SKM-1 (cell line): ENCODE measurements at regions not wholly inside any gene's neighbourhood (a gene's known extent, or its start where the extent isn't known, plus 50 kb on each side); places are given as distances from the start of the nearest gene placed in this dataset.
"Not testable (repeated sequence)": the region's sequence is repeated elsewhere in the genome, so short reads cannot be mapped to it uniquely, and the experiment has no call there.

Experiments
- DNase-seq: peaks from one replicate; lab custom pipeline; 2025; ENCODE audit not compliant: unreplicated experiment; lab: John Stamatoyannopoulos, UW

GRCh38 chr5:142408981-142409481, 84.2 kb upstream of the SPRY4 start:
- DNase-seq, result no peak

- DNase-seq, result no peak
Measured at GRCh38 chr5:142408536-142408935, 83.7 kb upstream of the SPRY4 start.

- no peak for DNase-seq
Measured at GRCh38 chr5:142405814-142406395, 81.1 kb upstream of the SPRY4 start.

- no peak for DNase-seq
Measured at GRCh38 chr5:142405023-142405422, 80.2 kb upstream of the SPRY4 start.

GRCh38 chr5:142404046-142404477, 79.2 kb upstream of the SPRY4 start:
- no peak for DNase-seq

- DNase-seq, result no peak
Measured at GRCh38 chr5:142403583-142403982, 78.8 kb upstream of the SPRY4 start.

GRCh38 chr5:142402752-142403318, 78.0 kb upstream of the SPRY4 start:
- DNase-seq, result no peak

- DNase-seq, result no peak
Measured at GRCh38 chr5:142400415-142400814, 75.6 kb upstream of the SPRY4 start.

- DNase-seq, result no peak
Measured at GRCh38 chr5:142399891-142400290, 75.1 kb upstream of the SPRY4 start.

GRCh38 chr5:142398730-142399055, 73.9 kb upstream of the SPRY4 start:
- DNase-seq, result no peak

GRCh38 chr5:142398011-142398729, 73.3 kb upstream of the SPRY4 start:
- DNase-seq, result not testable (repeated sequence)

GRCh38 chr5:142397178-142397577, 72.4 kb upstream of the SPRY4 start:
- DNase-seq, result no peak

- DNase-seq, result no peak
Measured at GRCh38 chr5:142396436-142397038, 71.7 kb upstream of the SPRY4 start.

- no peak for DNase-seq
Measured at GRCh38 chr5:142395334-142395733, 70.5 kb upstream of the SPRY4 start.

GRCh38 chr5:142391058-142391845, 66.4 kb upstream of the SPRY4 start:
- DNase-seq, result no peak

- no peak for DNase-seq
Measured at GRCh38 chr5:142390334-142390733, 65.5 kb upstream of the SPRY4 start.

GRCh38 chr5:142388696-142389095, 63.9 kb upstream of the SPRY4 start:
- DNase-seq, result peak; percentile 69

GRCh38 chr5:142387024-142387682, 62.3 kb upstream of the SPRY4 start:
- DNase-seq, result no peak

GRCh38 chr5:142386137-142387023, 61.6 kb upstream of the SPRY4 start:
- DNase-seq, result no peak

- DNase-seq, result no peak
Measured at GRCh38 chr5:142385194-142385593, 60.4 kb upstream of the SPRY4 start.
